ENCODE measurements at regions not wholly inside any gene's neighbourhood (a gene's known extent, or its start where the extent isn't known, plus 50 kb on each side); places are given as distances from the start of the nearest gene placed in this dataset.

GRCh38 chr1:222256058-222256457 lies 291.8 kb downstream of the HHIPL2 start:
- intact Hi-C loops (cut with DNase I): no loop called here
- Histone ChIP-seq H3K27ac (no peak overlapping the region), H3K36me3 (no peaks in the 10 kb centered on the region), H3K27me3 (no peaks in the 10 kb centered on the region), H3K9me3 (no peaks in the 10 kb centered on the region), H3K4me1 (no peaks in the 10 kb centered on the region), H3K4me3 (no peak overlapping the region)
- WGBS, 2 donors: 20 to 27% methylated on average over 1 of the region's 1 CpG
- DNase-seq: no peak
- TF ChIP-seq CTCF (IDR thresholded peaks at IDR 0.05): no peak
- FAIRE-seq: no peak
- ATAC-seq: no peak

- no peak for TF ChIP-seq CTCF (IDR thresholded peaks at IDR 0.05)
- 85 to 89% methylated on average over 4 of the region's 4 CpGs for WGBS, 2 donors
- no peak overlapping the region for H3K4me3 ChIP-seq
- H3K9me3 ChIP-seq: no peaks in the 10 kb centered on the region
- no peak overlapping the region for H3K27ac ChIP-seq
- no peaks in the 10 kb centered on the region for H3K27me3 ChIP-seq
- no peaks in the 10 kb centered on the region for H3K4me1 ChIP-seq
- ATAC-seq: no peak
- no peak for FAIRE-seq
- H3K36me3 ChIP-seq: no peaks in the 10 kb centered on the region
- no peak for DNase-seq
- intact Hi-C loops (cut with DNase I): no loop called here
Observed at GRCh38 chr1:222252788-222253187, 295.1 kb downstream of the HHIPL2 start.

- H3K27ac ChIP-seq: no peak overlapping the region
- H3K27me3 ChIP-seq: no peaks in the 10 kb centered on the region
- DNase-seq: no peak
- no peak for TF ChIP-seq CTCF (IDR thresholded peaks at IDR 0.05)
- intact Hi-C loops (cut with DNase I): no loop called here
- no peaks in the 10 kb centered on the region for H3K9me3 ChIP-seq
- ATAC-seq: no peak
- H3K4me1 ChIP-seq: no peaks in the 10 kb centered on the region
- FAIRE-seq: no peak
- H3K4me3 ChIP-seq: no peak overlapping the region
- no peaks in the 10 kb centered on the region for H3K36me3 ChIP-seq
- WGBS, 2 donors: 83 to 91% methylated on average over 2 of the region's 2 CpGs
Observed at GRCh38 chr1:222251847-222252246, 296.1 kb downstream of the HHIPL2 start.

- FAIRE-seq: no peak
- intact Hi-C loops (cut with DNase I): no loop called here
- no peaks in the 10 kb centered on the region for H3K4me1 ChIP-seq
- DNase-seq: no peak
- no peaks in the 10 kb centered on the region for H3K9me3 ChIP-seq
- no peak overlapping the region for H3K27ac ChIP-seq
- no peak overlapping the region for H3K4me3 ChIP-seq
- H3K36me3 ChIP-seq: no peaks in the 10 kb centered on the region
- TF ChIP-seq CTCF (IDR thresholded peaks at IDR 0.05): no peak
- ATAC-seq: no peak
- H3K27me3 ChIP-seq: no peaks in the 10 kb centered on the region
Observed at GRCh38 chr1:222250376-222250775, 297.5 kb downstream of the HHIPL2 start.

- Histone ChIP-seq H3K27me3 (no peaks in the 10 kb centered on the region), H3K4me3 (no peak overlapping the region), H3K4me1 (no peaks in the 10 kb centered on the region), H3K27ac (no peak overlapping the region), H3K36me3 (no peaks in the 10 kb centered on the region), H3K9me3 (no peaks in the 10 kb centered on the region)
- ATAC-seq (no peak), FAIRE-seq (no peak), DNase-seq (no peak)
- 61 to 69% methylated on average over 3 of the region's 3 CpGs for WGBS, 2 donors
- intact Hi-C loops (cut with DNase I): no loop called here
- no peak for TF ChIP-seq CTCF (IDR thresholded peaks at IDR 0.05)
Observed at GRCh38 chr1:222247811-222248310, 300.0 kb downstream of the HHIPL2 start.
